ENCODE measurements at regions not wholly inside any gene's neighbourhood (a gene's known extent, or its start where the extent isn't known, plus 50 kb on each side); places are given as distances from the start of the nearest gene placed in this dataset.

- no peaks in the 10 kb centered on the region for H3K27me3 ChIP-seq
- H3K36me3 ChIP-seq (replicated peaks in 1 of 2) = no peaks in the 10 kb centered on the region
- H3K9me3 ChIP-seq (replicated peaks in 1 of 3) = no peaks in the 10 kb centered on the region
- H3K4me1 ChIP-seq (replicated peaks in 1 of 2) = no peaks in the 10 kb centered on the region
- DNase-seq = no peak
- H3K27ac ChIP-seq = no peak overlapping the region
- intact Hi-C loops (cut with DNase I) = no loop called here
- TF ChIP-seq CTCF (IDR thresholded peaks at IDR 0.05) (no peak), POLR2A (IDR thresholded peaks at IDR 0.05) (no peak)
- WGBS, 4 donors = 74 to 81% (median 77%) methylated on average over 4 to 5 of the region's 5 CpGs
- H3K4me3 ChIP-seq = no peak overlapping the region
These were observed 458.8 kb downstream of the ICE1 start for GRCh38 chr5:5881294-5881693.

GRCh38 chr5:5880077-5880763 lies 457.7 kb downstream of the ICE1 start:
- WGBS, 4 donors = 90 to 93% (median 92%) methylated on average over 9 of the region's 9 CpGs
- no peak for DNase-seq
- Histone ChIP-seq H3K4me3 (no peak overlapping the region), H3K4me1 (replicated peaks in 1 of 2) (no peaks in the 10 kb centered on the region), H3K36me3 (replicated peaks in 1 of 2) (no peaks in the 10 kb centered on the region), H3K27me3 (no peaks in the 10 kb centered on the region), H3K27ac (no peak overlapping the region), H3K9me3 (replicated peaks in 1 of 3) (no peaks in the 10 kb centered on the region)
- intact Hi-C loops (cut with DNase I) = no loop called here
- TF ChIP-seq CTCF (IDR thresholded peaks at IDR 0.05) (no peak), POLR2A (IDR thresholded peaks at IDR 0.05) (no peak)

- TF ChIP-seq POLR2A (IDR thresholded peaks at IDR 0.05) (no peak), CTCF (IDR thresholded peaks at IDR 0.05) (no peak)
- DNase-seq = no peak
- Histone ChIP-seq H3K27me3 (no peaks in the 10 kb centered on the region), H3K4me1 (replicated peaks in 1 of 2) (no peaks in the 10 kb centered on the region), H3K36me3 (replicated peaks in 1 of 2) (no peaks in the 10 kb centered on the region), H3K27ac (no peak overlapping the region), H3K4me3 (no peak overlapping the region), H3K9me3 (replicated peaks in 1 of 3) (no peaks in the 10 kb centered on the region)
- 88 to 92% (median 90%) methylated on average over 4 of the region's 4 CpGs for WGBS, 4 donors
- intact Hi-C loops (cut with DNase I) = no loop called here
These were observed 434.9 kb downstream of the ICE1 start for GRCh38 chr5:5857396-5857795.

GRCh38 chr5:5854087-5854486 lies 431.6 kb downstream of the ICE1 start:
- Histone ChIP-seq H3K27me3 (no peaks in the 10 kb centered on the region), H3K4me1 (replicated peaks in 1 of 2) (no peaks in the 10 kb centered on the region), H3K4me3 (no peak overlapping the region), H3K36me3 (replicated peaks in 1 of 2) (no peaks in the 10 kb centered on the region), H3K9me3 (replicated peaks in 1 of 3) (no peaks in the 10 kb centered on the region), H3K27ac (no peak overlapping the region)
- TF ChIP-seq POLR2A (IDR thresholded peaks at IDR 0.05) (no peak), CTCF (IDR thresholded peaks at IDR 0.05) (no peak)
- DNase-seq = no peak
- intact Hi-C loops (cut with DNase I) = no loop called here
- WGBS, 4 donors = 72 to 94% (median 89%) methylated on average over 2 of the region's 2 CpGs

Data from adrenal gland (tissue), 9 donors.